ENCODE measurements at regions not wholly inside any gene's neighbourhood (a gene's known extent, or its start where the extent isn't known, plus 50 kb on each side); places are given as distances from the start of the nearest gene placed in this dataset.

GRCh38 chr3:194830401-194830800 is 144.7 kb downstream of the FAM43A start:
- Histone ChIP-seq H3K9ac (ENCODE audit: low read length in 5 of 5) (no peak overlapping the region), H3K9me3 (ENCODE audit: control insufficient read depth in 5 of 5, low read length in 5 of 5) (no peaks in the 10 kb centered on the region), H3K36me3 (ENCODE audit: control insufficient read depth in 5 of 5, insufficient read depth in 5 of 5, low read length in 5 of 5) (no peaks in the 10 kb centered on the region), H3K27me3 (ENCODE audit: control insufficient read depth in 5 of 5, insufficient read depth in 4 of 5, low read length in 5 of 5) (peaks cover 0 to 1% (median 0%) of the 10 kb centered on the region in 5 donors), H3K4me1 (ENCODE audit: control insufficient read depth in 5 of 5, insufficient read depth in 5 of 5, low read length in 5 of 5) (peaks cover 0 to 3% (median 0%) of the 10 kb centered on the region in 5 donors), H3K27ac (ENCODE audit: low read depth, low read length) (no peak overlapping the region), H3K4me3 (ENCODE audit: low read depth in 1 of 5, low read length in 5 of 5) (no peak overlapping the region)

- Histone ChIP-seq H3K9me3 (ENCODE audit: control insufficient read depth in 5 of 5, low read length in 5 of 5) (no peaks in the 10 kb centered on the region), H3K27me3 (ENCODE audit: control insufficient read depth in 5 of 5, insufficient read depth in 4 of 5, low read length in 5 of 5) (no peaks in the 10 kb centered on the region), H3K36me3 (ENCODE audit: control insufficient read depth in 5 of 5, insufficient read depth in 5 of 5, low read length in 5 of 5) (no peaks in the 10 kb centered on the region), H3K4me3 (ENCODE audit: low read depth in 1 of 5, low read length in 5 of 5) (no peak overlapping the region), H3K27ac (ENCODE audit: low read depth, low read length) (no peak overlapping the region), H3K9ac (ENCODE audit: low read length in 5 of 5) (no peak overlapping the region), H3K4me1 (ENCODE audit: control insufficient read depth in 5 of 5, insufficient read depth in 5 of 5, low read length in 5 of 5) (peaks cover 0 to 3% (median 0%) of the 10 kb centered on the region in 5 donors)
Observed at GRCh38 chr3:194830978-194831377, 145.3 kb downstream of the FAM43A start.

GRCh38 chr3:194832346-194833104 is 146.8 kb downstream of the FAM43A start:
- Histone ChIP-seq H3K36me3 (ENCODE audit: control insufficient read depth in 5 of 5, insufficient read depth in 5 of 5, low read length in 5 of 5) (no peaks in the 10 kb centered on the region), H3K4me1 (ENCODE audit: control insufficient read depth in 5 of 5, insufficient read depth in 5 of 5, low read length in 5 of 5) (peaks cover 0 to 3% (median 0%) of the 10 kb centered on the region in 5 donors), H3K27me3 (ENCODE audit: control insufficient read depth in 5 of 5, insufficient read depth in 4 of 5, low read length in 5 of 5) (no peaks in the 10 kb centered on the region), H3K27ac (ENCODE audit: low read depth, low read length) (no peak overlapping the region), H3K4me3 (ENCODE audit: low read depth in 1 of 5, low read length in 5 of 5) (no peak overlapping the region), H3K9ac (ENCODE audit: low read length in 5 of 5) (no peak overlapping the region), H3K9me3 (ENCODE audit: control insufficient read depth in 5 of 5, low read length in 5 of 5) (no peaks in the 10 kb centered on the region)

- no peak overlapping the region for H3K27ac ChIP-seq (ENCODE audit: low read depth, low read length)
- H3K9ac ChIP-seq (ENCODE audit: low read length in 5 of 5), result no peak overlapping the region
- no peaks in the 10 kb centered on the region for H3K36me3 ChIP-seq (ENCODE audit: control insufficient read depth in 5 of 5, insufficient read depth in 5 of 5, low read length in 5 of 5)
- no peaks in the 10 kb centered on the region for H3K27me3 ChIP-seq (ENCODE audit: control insufficient read depth in 5 of 5, insufficient read depth in 4 of 5, low read length in 5 of 5)
- H3K4me3 ChIP-seq (ENCODE audit: low read depth in 1 of 5, low read length in 5 of 5), result no peak overlapping the region
- H3K4me1 ChIP-seq (ENCODE audit: control insufficient read depth in 5 of 5, insufficient read depth in 5 of 5, low read length in 5 of 5), result peaks cover 0 to 3% (median 0%) of the 10 kb centered on the region in 5 donors
- no peaks in the 10 kb centered on the region for H3K9me3 ChIP-seq (ENCODE audit: control insufficient read depth in 5 of 5, low read length in 5 of 5)
Observed at GRCh38 chr3:194833114-194833910, 147.6 kb downstream of the FAM43A start.

GRCh38 chr3:194836661-194837060 is 151.0 kb downstream of the FAM43A start:
- no peaks in the 10 kb centered on the region for H3K36me3 ChIP-seq (ENCODE audit: control insufficient read depth in 5 of 5, insufficient read depth in 5 of 5, low read length in 5 of 5)
- H3K27me3 ChIP-seq (ENCODE audit: control insufficient read depth in 5 of 5, insufficient read depth in 4 of 5, low read length in 5 of 5), result no peaks in the 10 kb centered on the region
- H3K27ac ChIP-seq (ENCODE audit: low read depth, low read length), result no peak overlapping the region
- no peak overlapping the region for H3K9ac ChIP-seq (ENCODE audit: low read length in 5 of 5)
- peaks cover 0 to under 1% (median 0%) of the 10 kb centered on the region in 5 donors for H3K4me1 ChIP-seq (ENCODE audit: control insufficient read depth in 5 of 5, insufficient read depth in 5 of 5, low read length in 5 of 5)
- no peak overlapping the region for H3K4me3 ChIP-seq (ENCODE audit: low read depth in 1 of 5, low read length in 5 of 5)
- no peaks in the 10 kb centered on the region for H3K9me3 ChIP-seq (ENCODE audit: control insufficient read depth in 5 of 5, low read length in 5 of 5)

- no peak overlapping the region for H3K4me3 ChIP-seq (ENCODE audit: low read depth in 1 of 5, low read length in 5 of 5)
- H3K27me3 ChIP-seq (ENCODE audit: control insufficient read depth in 5 of 5, insufficient read depth in 4 of 5, low read length in 5 of 5), result no peaks in the 10 kb centered on the region
- no peaks in the 10 kb centered on the region for H3K4me1 ChIP-seq (ENCODE audit: control insufficient read depth in 5 of 5, insufficient read depth in 5 of 5, low read length in 5 of 5)
- H3K36me3 ChIP-seq (ENCODE audit: control insufficient read depth in 5 of 5, insufficient read depth in 5 of 5, low read length in 5 of 5), result no peaks in the 10 kb centered on the region
- no peak overlapping the region for H3K27ac ChIP-seq (ENCODE audit: low read depth, low read length)
- no peak overlapping the region for H3K9ac ChIP-seq (ENCODE audit: low read length in 5 of 5)
- no peaks in the 10 kb centered on the region for H3K9me3 ChIP-seq (ENCODE audit: control insufficient read depth in 5 of 5, low read length in 5 of 5)
Observed at GRCh38 chr3:194837457-194838127, 151.9 kb downstream of the FAM43A start.

- no peak overlapping the region for H3K27ac ChIP-seq (ENCODE audit: low read depth, low read length)
- H3K4me3 ChIP-seq (ENCODE audit: low read depth in 1 of 5, low read length in 5 of 5), result no peak overlapping the region
- H3K4me1 ChIP-seq (ENCODE audit: control insufficient read depth in 5 of 5, insufficient read depth in 5 of 5, low read length in 5 of 5), result no peaks in the 10 kb centered on the region
- H3K36me3 ChIP-seq (ENCODE audit: control insufficient read depth in 5 of 5, insufficient read depth in 5 of 5, low read length in 5 of 5), result no peaks in the 10 kb centered on the region
- no peaks in the 10 kb centered on the region for H3K9me3 ChIP-seq (ENCODE audit: control insufficient read depth in 5 of 5, low read length in 5 of 5)
- H3K9ac ChIP-seq (ENCODE audit: low read length in 5 of 5), result no peak overlapping the region
- no peaks in the 10 kb centered on the region for H3K27me3 ChIP-seq (ENCODE audit: control insufficient read depth in 5 of 5, insufficient read depth in 4 of 5, low read length in 5 of 5)
Observed at GRCh38 chr3:194838236-194838635, 152.6 kb downstream of the FAM43A start.

GRCh38 chr3:194840661-194841514 is 155.2 kb downstream of the FAM43A start:
- Histone ChIP-seq H3K27me3 (ENCODE audit: control insufficient read depth in 5 of 5, insufficient read depth in 4 of 5, low read length in 5 of 5) (no peaks in the 10 kb centered on the region), H3K4me1 (ENCODE audit: control insufficient read depth in 5 of 5, insufficient read depth in 5 of 5, low read length in 5 of 5) (no peaks in the 10 kb centered on the region), H3K36me3 (ENCODE audit: control insufficient read depth in 5 of 5, insufficient read depth in 5 of 5, low read length in 5 of 5) (no peaks in the 10 kb centered on the region), H3K9ac (ENCODE audit: low read length in 5 of 5) (no peak overlapping the region), H3K4me3 (ENCODE audit: low read depth in 1 of 5, low read length in 5 of 5) (no peak overlapping the region), H3K27ac (ENCODE audit: low read depth, low read length) (no peak overlapping the region), H3K9me3 (ENCODE audit: control insufficient read depth in 5 of 5, low read length in 5 of 5) (no peaks in the 10 kb centered on the region)

GRCh38 chr3:194841515-194841841 is 155.8 kb downstream of the FAM43A start:
- H3K4me1 ChIP-seq (ENCODE audit: control insufficient read depth in 5 of 5, insufficient read depth in 5 of 5, low read length in 5 of 5), result no peaks in the 10 kb centered on the region
- no peaks in the 10 kb centered on the region for H3K9me3 ChIP-seq (ENCODE audit: control insufficient read depth in 5 of 5, low read length in 5 of 5)
- H3K9ac ChIP-seq (ENCODE audit: low read length in 5 of 5), result no peak overlapping the region
- H3K27ac ChIP-seq (ENCODE audit: low read depth, low read length), result no peak overlapping the region
- no peaks in the 10 kb centered on the region for H3K27me3 ChIP-seq (ENCODE audit: control insufficient read depth in 5 of 5, insufficient read depth in 4 of 5, low read length in 5 of 5)
- no peak overlapping the region for H3K4me3 ChIP-seq (ENCODE audit: low read depth in 1 of 5, low read length in 5 of 5)
- H3K36me3 ChIP-seq (ENCODE audit: control insufficient read depth in 5 of 5, insufficient read depth in 5 of 5, low read length in 5 of 5), result no peaks in the 10 kb centered on the region
